Natural killer cell (primary cell): ENCODE measurements at regions not wholly inside any gene's neighbourhood (a gene's known extent, or its start where the extent isn't known, plus 50 kb on each side); places are given as distances from the start of the nearest gene placed in this dataset.

Source experiments
- ATAC-seq, 3 donors: fragments of 150-1000 bp in 2 of 3; fragments of 200-7000 bp in 1 of 3; cut with Tn5 transposase; 1 replicate in 1 of 3; 2 replicates in 2 of 3; pipeline ENCODE4 v1.10.0; 2021; ENCODE audit warnings: mild to moderate bottlenecking in 2 of 3, moderate library complexity in 2 of 3
- DNase-seq, 2 donors: peaks; one replicate each; pipeline versions ENCODE4 v3.0.0 to v3.0.0-alpha.2; 2013 to 2021; ENCODE audit warnings: mixed read lengths in 1 of 2
- H3K27ac ChIP-seq: one replicate; pipeline ENCODE4 v1.5.1; 2013; ENCODE audit warnings: mild to moderate bottlenecking, low read length
- H3K27me3 ChIP-seq: one replicate; pipeline ENCODE4 v1.6.1; 2013; ENCODE audit warnings: low read length; ENCODE audit not compliant: control insufficient read depth, insufficient read depth
- H3K36me3 ChIP-seq: one replicate; pipeline ENCODE4 v1.6.1; 2013; ENCODE audit warnings: low read length; ENCODE audit not compliant: control insufficient read depth, insufficient read depth
- H3K4me1 ChIP-seq: one replicate; pipeline ENCODE4 v1.6.1; 2013; ENCODE audit warnings: low read length; ENCODE audit not compliant: control insufficient read depth, insufficient read depth
- H3K4me3 ChIP-seq: one replicate; pipeline ENCODE4 v1.5.1; 2013; ENCODE audit warnings: low read length
- H3K9me3 ChIP-seq: one replicate; pipeline ENCODE4 v1.6.1; 2013; ENCODE audit warnings: low read length; ENCODE audit not compliant: control insufficient read depth, insufficient read depth
- H3K27ac Mint-ChIP-seq, 2 donors: one replicate each; pipeline ENCODE4 v1.8.0; 2022; ENCODE audit warnings: mild to moderate bottlenecking in 2 of 2, mixed read lengths in 2 of 2, moderate library complexity in 1 of 2
- H3K27me3 Mint-ChIP-seq, 2 donors: one replicate each; pipeline ENCODE4 v1.8.0; 2022; ENCODE audit warnings: low read depth in 2 of 2, mixed read lengths in 2 of 2
- H3K36me3 Mint-ChIP-seq: one replicate; pipeline ENCODE4 v1.8.0; 2022; ENCODE audit warnings: mixed read lengths
- H3K4me1 Mint-ChIP-seq, 2 donors: one replicate each; pipeline ENCODE4 v1.8.0; 2022; ENCODE audit warnings: mixed read lengths in 2 of 2
- H3K4me3 Mint-ChIP-seq: one replicate; pipeline ENCODE4 v1.8.0; 2022; ENCODE audit warnings: mild to moderate bottlenecking, moderate library complexity, mixed read lengths
- H3K9me3 Mint-ChIP-seq, 2 donors: one replicate each; pipeline ENCODE4 v1.8.0; 2022; ENCODE audit warnings: mixed read lengths in 2 of 2
- WGBS: methylation state at CpG from one replicate; pipeline ENCODE4 v1.1.7; 2013; ENCODE audit warnings: missing lambda C conversion rate; ENCODE audit not compliant: insufficient coverage; 5-methylcytosine and 5-hydroxymethylcytosine counted together
- intact Hi-C: fragments of 100-400 bp; cut with micrococcal nuclease; formaldehyde crosslinking; loops from one replicate; pipeline ENCODE4 v1.14.2; 2022
- TF ChIP-seq, protein P1 (sequence below): fragments of 200-600 bp; IDR thresholded peaks from one replicate; pipeline ENCODE4 v1.8.0; 2022; ENCODE audit warnings: antibody characterized with exemption

DNA sequence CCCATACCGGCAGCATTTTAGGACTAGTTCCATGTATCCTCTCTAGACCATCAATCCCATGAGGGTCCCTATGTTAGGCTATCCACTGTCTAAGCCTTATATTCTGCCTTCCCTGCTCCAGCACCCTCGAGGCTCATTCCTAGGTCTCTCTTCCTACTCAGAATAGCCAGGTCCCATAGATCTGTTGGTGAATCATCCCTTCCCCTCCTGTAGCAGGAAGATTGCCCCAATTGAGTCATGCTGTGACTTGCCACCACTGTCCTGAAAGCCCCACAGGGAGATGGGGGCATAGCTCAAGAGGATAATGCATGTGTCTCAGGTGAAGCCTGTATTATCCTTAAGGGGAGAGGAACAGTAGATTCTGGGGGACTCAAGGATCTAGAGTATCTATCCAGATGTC lies 143.1 kb upstream of the MOCS1 start:
- no peaks in the 10 kb centered on the region for H3K36me3 ChIP-seq
- Mint-ChIP-seq H3K9me3 (no peaks in the 10 kb centered on the region), H3K4me1 (no peaks in the 10 kb centered on the region), H3K27me3 (peaks cover 22 to 28% of the 10 kb centered on the region in 2 donors), H3K27ac (no peak overlapping the region), H3K36me3 (no peaks in the 10 kb centered on the region), H3K4me3 (no peak overlapping the region)
- H3K4me3 ChIP-seq, result no peak overlapping the region
- no peaks in the 10 kb centered on the region for H3K4me1 ChIP-seq
- 78% methylated on average over 2 of the region's 2 CpGs for WGBS
- no peaks in the 10 kb centered on the region for H3K27me3 ChIP-seq
- intact Hi-C loops, result no loop called here
- TF ChIP-seq, protein P1, sequence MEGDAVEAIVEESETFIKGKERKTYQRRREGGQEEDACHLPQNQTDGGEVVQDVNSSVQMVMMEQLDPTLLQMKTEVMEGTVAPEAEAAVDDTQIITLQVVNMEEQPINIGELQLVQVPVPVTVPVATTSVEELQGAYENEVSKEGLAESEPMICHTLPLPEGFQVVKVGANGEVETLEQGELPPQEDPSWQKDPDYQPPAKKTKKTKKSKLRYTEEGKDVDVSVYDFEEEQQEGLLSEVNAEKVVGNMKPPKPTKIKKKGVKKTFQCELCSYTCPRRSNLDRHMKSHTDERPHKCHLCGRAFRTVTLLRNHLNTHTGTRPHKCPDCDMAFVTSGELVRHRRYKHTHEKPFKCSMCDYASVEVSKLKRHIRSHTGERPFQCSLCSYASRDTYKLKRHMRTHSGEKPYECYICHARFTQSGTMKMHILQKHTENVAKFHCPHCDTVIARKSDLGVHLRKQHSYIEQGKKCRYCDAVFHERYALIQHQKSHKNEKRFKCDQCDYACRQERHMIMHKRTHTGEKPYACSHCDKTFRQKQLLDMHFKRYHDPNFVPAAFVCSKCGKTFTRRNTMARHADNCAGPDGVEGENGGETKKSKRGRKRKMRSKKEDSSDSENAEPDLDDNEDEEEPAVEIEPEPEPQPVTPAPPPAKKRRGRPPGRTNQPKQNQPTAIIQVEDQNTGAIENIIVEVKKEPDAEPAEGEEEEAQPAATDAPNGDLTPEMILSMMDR, result no peak
- no peak overlapping the region for H3K27ac ChIP-seq
- H3K9me3 ChIP-seq, result no peaks in the 10 kb centered on the region
- ATAC-seq (no peak), DNase-seq (no peak)

DNA sequence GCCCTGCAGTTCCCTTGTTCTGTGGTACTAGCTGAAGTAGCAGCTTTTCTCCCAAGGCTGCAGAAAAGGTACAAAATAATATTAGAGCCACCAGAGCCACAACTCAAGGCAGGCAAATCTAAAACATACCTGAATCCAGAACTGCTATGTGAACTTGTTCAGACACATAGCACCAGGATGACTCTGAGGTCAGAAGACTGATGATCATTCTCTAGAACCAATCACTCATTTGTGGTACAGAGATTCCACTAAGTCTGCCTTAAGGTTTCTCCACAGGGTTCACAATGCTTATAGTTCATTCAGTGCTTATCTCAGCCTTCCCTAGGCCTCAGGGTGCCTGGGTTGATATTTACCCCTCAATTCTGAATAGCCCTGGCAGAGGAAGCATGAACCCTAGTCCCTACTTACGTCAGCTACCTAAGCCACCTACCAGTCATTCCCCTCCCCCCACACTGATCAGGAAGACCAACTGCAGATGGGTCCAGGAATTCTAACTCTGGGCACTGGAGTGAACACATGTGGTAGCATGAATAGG lies 140.9 kb upstream of the MOCS1 start:
- Histone ChIP-seq H3K27ac (no peak overlapping the region), H3K27me3 (no peaks in the 10 kb centered on the region), H3K9me3 (no peaks in the 10 kb centered on the region), H3K4me3 (no peak overlapping the region), H3K36me3 (no peaks in the 10 kb centered on the region), H3K4me1 (no peaks in the 10 kb centered on the region)
- ATAC-seq (no peak), DNase-seq (no peak)
- peaks cover 28% of the 10 kb centered on the region in 2 donors for H3K27me3 Mint-ChIP-seq
- H3K36me3 Mint-ChIP-seq, result no peaks in the 10 kb centered on the region
- no peaks in the 10 kb centered on the region for H3K4me1 Mint-ChIP-seq
- H3K27ac Mint-ChIP-seq, result no peak overlapping the region
- H3K4me3 Mint-ChIP-seq, result no peak overlapping the region
- WGBS, result 89% methylated on average over 1 of the region's 1 CpG
- TF ChIP-seq, protein P1, result no peak
- intact Hi-C loops, result no loop called here
- H3K9me3 Mint-ChIP-seq, result no peaks in the 10 kb centered on the region

DNA sequence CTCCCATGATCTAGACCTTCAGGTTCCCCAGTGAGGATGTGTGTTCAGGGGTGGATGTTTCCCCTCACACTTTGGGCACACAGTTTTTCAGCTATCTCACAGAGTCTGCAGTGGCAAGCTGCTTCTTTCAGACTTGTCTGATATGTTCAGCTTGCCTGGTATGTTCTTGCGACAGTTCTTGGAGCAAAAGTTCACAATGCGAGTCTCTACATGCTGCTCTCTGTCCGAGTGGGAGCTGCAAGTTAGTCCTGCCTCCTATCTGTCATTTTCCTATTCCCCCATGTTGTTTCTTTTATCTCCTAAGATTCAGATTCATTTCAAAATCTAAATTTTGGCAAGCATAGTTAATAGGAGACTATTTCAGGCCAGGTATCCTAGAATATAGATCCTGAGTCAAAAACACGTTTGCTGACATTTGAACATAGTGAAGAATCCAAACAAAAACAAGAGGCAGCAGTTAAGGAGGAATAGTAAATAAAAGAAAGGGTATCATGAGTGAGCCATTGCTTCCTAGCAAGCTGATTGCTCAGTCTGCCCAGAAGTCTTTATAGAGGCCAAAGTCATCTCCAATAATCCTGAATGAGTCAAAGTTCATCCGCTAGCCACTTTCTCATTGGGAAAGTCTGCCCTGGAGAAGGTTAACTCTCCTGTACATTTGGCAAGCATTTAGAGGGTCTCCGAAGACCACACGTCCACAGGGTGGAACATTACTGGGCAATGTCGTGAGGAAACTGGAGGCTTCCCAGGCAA lies 140.2 kb upstream of the MOCS1 start:
- Mint-ChIP-seq H3K27ac (no peak overlapping the region), H3K36me3 (no peaks in the 10 kb centered on the region), H3K4me1 (no peaks in the 10 kb centered on the region), H3K27me3 (peaks cover 28 to 30% of the 10 kb centered on the region in 2 donors), H3K9me3 (no peaks in the 10 kb centered on the region), H3K4me3 (no peak overlapping the region)
- DNase-seq, result no peak
- TF ChIP-seq, protein P1, result no peak
- Histone ChIP-seq H3K36me3 (no peaks in the 10 kb centered on the region), H3K9me3 (no peaks in the 10 kb centered on the region), H3K27ac (no peak overlapping the region), H3K4me3 (no peak overlapping the region), H3K27me3 (no peaks in the 10 kb centered on the region), H3K4me1 (no peaks in the 10 kb centered on the region)
- no peak for ATAC-seq
- WGBS, result 91% methylated on average over 8 of the region's 8 CpGs
- intact Hi-C loops, result no loop called here

DNA sequence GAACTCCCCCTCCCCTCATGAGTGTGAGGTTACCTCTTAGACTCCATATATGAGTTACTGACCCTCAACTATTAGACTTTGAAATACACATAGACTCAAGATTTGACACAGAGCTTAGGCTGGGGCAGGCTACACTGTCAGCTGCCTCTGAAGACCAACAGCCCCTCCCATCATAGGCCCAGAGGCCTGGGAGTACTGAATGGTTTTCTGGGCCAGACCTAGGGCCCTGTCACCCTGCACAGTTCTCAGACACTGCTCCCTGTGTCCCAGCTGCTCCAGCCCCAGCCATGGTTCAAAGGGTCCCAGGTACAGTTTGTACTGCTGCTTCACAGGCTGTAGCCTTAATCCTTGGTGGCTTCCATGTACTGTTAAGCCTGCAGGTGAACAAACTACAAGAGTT lies 132.1 kb upstream of the MOCS1 start:
- no peak overlapping the region for H3K27ac ChIP-seq
- Mint-ChIP-seq H3K4me1 (no peaks in the 10 kb centered on the region), H3K27ac (no peak overlapping the region), H3K27me3 (peaks cover 0 to 8% of the 10 kb centered on the region in 2 donors), H3K9me3 (peaks cover 0 to 3% of the 10 kb centered on the region in 2 donors), H3K36me3 (no peaks in the 10 kb centered on the region), H3K4me3 (no peak overlapping the region)
- no peak for DNase-seq
- H3K4me3 ChIP-seq, result no peak overlapping the region
- intact Hi-C loops, result no loop called here
- TF ChIP-seq, protein P1, result no peak
- H3K4me1 ChIP-seq, result no peaks in the 10 kb centered on the region
- no peaks in the 10 kb centered on the region for H3K36me3 ChIP-seq
- no peak for ATAC-seq
- H3K9me3 ChIP-seq, result peaks cover 7% of the 10 kb centered on the region
- no peaks in the 10 kb centered on the region for H3K27me3 ChIP-seq
